HCT116 (cell line): ENCODE measurements at regions not wholly inside any gene's neighbourhood (a gene's known extent, or its start where the extent isn't known, plus 50 kb on each side); places are given as distances from the start of the nearest gene placed in this dataset.

Experiments
- ATAC-seq: fragments of 200-7000 bp; cut with Tn5 transposase; 2 replicates; pipeline ENCODE4 v1.9.1; 2020; ENCODE audit warnings: mild to moderate bottlenecking, moderate library complexity
- BruUV-seq: library from RNA; stranded (reverse); fragments of 400-500 nt; replicated peaks from 2 replicates; lab custom pipeline; 2021; lab: Mats Ljungman, UMichigan
- CTCF ChIA-PET: fragments of 300-600 bp; sonication (Branson Sonifier 250); formaldehyde crosslinking; loops from one replicate; lab custom pipeline; 2021; ENCODE audit warnings: antibody characterized with exemption; lab: Charles Lee
- POLR2A ChIA-PET: fragments of 300-600, 350-600 bp; sonication (Branson Sonifier 250); formaldehyde crosslinking; loops from one replicate; lab custom pipeline; 2021; ENCODE audit warnings: antibody characterized with exemption; lab: Charles Lee
- RAD21 ChIA-PET, 2 experiments: fragments of 300-600 bp; sonication (Branson Sonifier 250); formaldehyde crosslinking; loops; one replicate each; lab custom pipeline; 2023; ENCODE audit warnings: low total read pairs in 2 of 2; ENCODE audit not compliant: uncharacterized antibody in 2 of 2, unreplicated experiment in 2 of 2, low non-redundant PET in 1 of 2; lab: Charles Lee
- DNase-seq: peaks from one replicate; pipeline ENCODE4 v3.0.0-alpha.2; 2010; ENCODE audit warnings: low read depth, low spot score
- H2AFZ ChIP-seq: fragments of 200-600 bp; shearing (Covaris generic), sonication (generic); 2 replicates; pipeline ENCODE4 v1.6.1; 2017; ENCODE audit warnings: low read depth, mixed run types, mixed read lengths, antibody characterized with exemption, low read length; ENCODE audit not compliant: poor library complexity, severe bottlenecking
- H3K27ac ChIP-seq: 2 replicates; pipeline ENCODE4 v1.5.1; 2012; ENCODE audit warnings: low read depth, low read length
- H3K27me3 ChIP-seq: fragments of 200-600 bp; sonication (generic); 2 replicates; pipeline ENCODE4 v1.6.1; 2016; ENCODE audit warnings: mixed run types, low read length, mixed read lengths; ENCODE audit not compliant: insufficient read depth
- H3K36me3 ChIP-seq, 2 experiments: fragments of 200-500 bp in 1 of 2; fragments of 200-600 bp in 1 of 2; sonication (Bioruptor generic) in 1 of 2; sonication (generic) in 1 of 2; 2 replicates each; pipeline versions ENCODE4 v1.5.1 to v1.6.1; 2014 to 2016; ENCODE audit warnings: low read length in 2 of 2, inconsistent platforms in 1 of 2, mixed read lengths in 1 of 2, mixed run types in 1 of 2; ENCODE audit not compliant: insufficient read depth in 2 of 2, control insufficient read depth in 1 of 2
- H3K4me1 ChIP-seq, 2 experiments: fragments of 200-600 bp in 1 of 2; sonication (generic) in 1 of 2; 2 replicates each; pipeline versions ENCODE4 v1.5.1 to v1.6.1; 2012 to 2017; ENCODE audit warnings: low read length in 2 of 2, inconsistent platforms in 1 of 2, mild to moderate bottlenecking in 1 of 2, mixed read lengths in 1 of 2, mixed run types in 1 of 2, moderate library complexity in 1 of 2; ENCODE audit not compliant: insufficient read depth in 2 of 2, control insufficient read depth in 1 of 2
- H3K4me2 ChIP-seq: fragments of 200-600 bp; sonication (generic); 2 replicates; pipeline ENCODE4 v1.6.1; 2017; ENCODE audit warnings: mixed run types, low read length, mixed read lengths
- H3K4me3 ChIP-seq, 2 experiments: fragments of 200-600 bp in 1 of 2; sonication (generic) in 1 of 2; replicated peaks in 1 of 2; 2 replicates each; pipeline ENCODE4 v1.5.1; 2011 to 2016; ENCODE audit warnings: low read length in 2 of 2, control low read depth in 1 of 2, low read depth in 1 of 2, mild to moderate bottlenecking in 1 of 2, mixed read lengths in 1 of 2, mixed run types in 1 of 2
- H3K79me2 ChIP-seq: fragments of 200-600 bp; sonication (generic); 2 replicates; pipeline ENCODE4 v1.6.1; 2017; ENCODE audit warnings: mild to moderate bottlenecking, mixed run types, low read length, moderate library complexity, mixed read lengths; ENCODE audit not compliant: insufficient read depth
- H3K9ac ChIP-seq: fragments of 200-600 bp; sonication (generic); 2 replicates; pipeline ENCODE4 v1.6.1; 2016; ENCODE audit warnings: low read length, mixed read lengths
- H3K9me2 ChIP-seq: fragments of 200-600 bp; sonication (generic), shearing (Covaris generic); 2 replicates; pipeline ENCODE4 v1.6.1; 2017; ENCODE audit warnings: mixed run types, mild to moderate bottlenecking, moderate library complexity; ENCODE audit not compliant: insufficient read depth
- H3K9me3 ChIP-seq, 2 experiments: fragments of 200-500 bp in 1 of 2; fragments of 200-600 bp in 1 of 2; sonication (Bioruptor generic) in 1 of 2; sonication (generic) in 1 of 2; 2 replicates each; pipeline ENCODE4 v1.6.1; 2014 to 2017; ENCODE audit warnings: low read length in 2 of 2, mixed read lengths in 2 of 2, inconsistent platforms in 1 of 2, low read depth in 1 of 2, mild to moderate bottlenecking in 1 of 2, mixed run types in 1 of 2, moderate library complexity in 1 of 2; ENCODE audit not compliant: control insufficient read depth in 1 of 2, insufficient read depth in 1 of 2
- H4K20me1 ChIP-seq: fragments of 200-600 bp; sonication (generic), shearing (Covaris generic); 2 replicates; pipeline ENCODE4 v1.6.1; 2017; ENCODE audit warnings: mixed run types, mild to moderate bottlenecking, moderate library complexity; ENCODE audit not compliant: insufficient read depth
- CBX3 ChIP-seq: IDR thresholded peaks from 2 replicates; pipeline ENCODE4 v1.6.1; 2012; ENCODE audit warnings: low read depth
- CEBPB ChIP-seq: IDR thresholded peaks from 2 replicates; pipeline ENCODE4 v1.6.1; 2012; ENCODE audit warnings: low read depth
- CTCF ChIP-seq, 3 experiments: fragments of 200-600 bp in 1 of 3; sonication (generic) in 1 of 3; IDR thresholded peaks in 2 of 3; conservative IDR thresholded peaks in 1 of 3; 2 replicates each; pipeline ENCODE4 v1.5.1; 2012 to 2017; ENCODE audit warnings: low read depth in 2 of 3, low read length in 2 of 3, antibody characterized with exemption in 1 of 3, borderline replicate concordance in 1 of 3, control low read depth in 1 of 3, mild to moderate bottlenecking in 1 of 3, mixed read lengths in 1 of 3, mixed run types in 1 of 3, moderate library complexity in 1 of 3; ENCODE audit not compliant: insufficient read depth in 1 of 3
- EGR1 ChIP-seq: IDR thresholded peaks from 2 replicates; pipeline ENCODE4 v1.6.1; 2012; ENCODE audit warnings: low read depth
- ELF1 ChIP-seq: IDR thresholded peaks from 2 replicates; pipeline ENCODE4 v1.6.1; 2012; ENCODE audit warnings: low read depth, borderline replicate concordance
- EZH2 ChIP-seq: fragments of 200-600 bp; sonication (generic); IDR thresholded peaks from 2 replicates; pipeline ENCODE4 v1.6.1; 2017; ENCODE audit warnings: antibody characterized with exemption, mixed run types
- EZH2phosphoT487 ChIP-seq: fragments of 200-600 bp; IDR thresholded peaks from 2 replicates; pipeline ENCODE4 v1.6.1; 2018; ENCODE audit warnings: antibody characterized with exemption, borderline replicate concordance
- JUND ChIP-seq: IDR thresholded peaks from 2 replicates; pipeline ENCODE4 v1.6.1; 2012
- MAX ChIP-seq: IDR thresholded peaks from 2 replicates; pipeline ENCODE4 v1.6.1; 2012
- RAD21 ChIP-seq: IDR thresholded peaks from 2 replicates; pipeline ENCODE4 v1.6.1; 2012; ENCODE audit warnings: low read depth, mild to moderate bottlenecking
- SP1 ChIP-seq: IDR thresholded peaks from 2 replicates; pipeline ENCODE4 v1.6.1; 2012; ENCODE audit warnings: low read depth
- SRF ChIP-seq: IDR thresholded peaks from 2 replicates; pipeline ENCODE4 v1.6.1; 2012; ENCODE audit warnings: low read depth
- TCF7L2 ChIP-seq: IDR thresholded peaks from 2 replicates; pipeline ENCODE4 v1.7.0; 2011; ENCODE audit warnings: borderline replicate concordance, inconsistent platforms; ENCODE audit not compliant: insufficient read depth, insufficient read length; ENCODE audit errors: extremely low read depth
- YY1 ChIP-seq: IDR thresholded peaks from 2 replicates; pipeline ENCODE4 v1.6.1; 2011; ENCODE audit warnings: low read length, low read depth, moderate library complexity, mild to moderate bottlenecking; ENCODE audit not compliant: insufficient replicate concordance; ENCODE audit errors: extremely low read depth
- ZBTB33 ChIP-seq: IDR thresholded peaks from 2 replicates; pipeline ENCODE4 v1.6.1; 2011; ENCODE audit warnings: mild to moderate bottlenecking, low read length, moderate library complexity; ENCODE audit not compliant: insufficient replicate concordance; ENCODE audit errors: extremely low read depth
- ZNF274 ChIP-seq: fragments of 200-500 bp; sonication (Bioruptor generic); IDR thresholded peaks from 2 replicates; pipeline ENCODE4 v1.6.1; 2014; ENCODE audit warnings: mild to moderate bottlenecking, low read depth, low read length, inconsistent platforms
- intact Hi-C: fragments of 100-400 bp; cut with micrococcal nuclease; formaldehyde crosslinking; loops from 2 replicates; pipeline ENCODE4 v1.10.0; 2022

- H3K4me1 ChIP-seq, result no peaks in the 10 kb centered on the region
- no peaks in the 10 kb centered on the region for H3K9me3 ChIP-seq
- no peaks in the 10 kb centered on the region for H3K79me2 ChIP-seq
- no peak overlapping the region for H3K4me3 ChIP-seq
- H3K36me3 ChIP-seq, result no peaks in the 10 kb centered on the region
- ATAC-seq (no peak), DNase-seq (no peak)
- BruUV-seq, result no TSS peak
- H3K9ac ChIP-seq, result no peak overlapping the region
- H3K27ac ChIP-seq, result no peak overlapping the region
- H2AFZ ChIP-seq, result no peak overlapping the region
- H4K20me1 ChIP-seq, result no peaks in the 10 kb centered on the region
- ChIA-PET RAD21 (no interaction called here), CTCF (no interaction called here), POLR2A (no interaction called here)
- peaks cover 25% of the 10 kb centered on the region for H3K27me3 ChIP-seq
- no peak for TF ChIP-seq ELF1
- TF ChIP-seq SRF, result no peak
- TF ChIP-seq ZBTB33, result no peak
- no peak for TF ChIP-seq EGR1
- TF ChIP-seq JUND, result no peak
- no peak for TF ChIP-seq RAD21
- no peak for TF ChIP-seq CTCF (IDR thresholded peaks at IDR 0.05 in 2 of 3, conservative IDR thresholded peaks at IDR 0.05 in 1 of 3; ENCODE audit: borderline replicate concordance in 1 of 3, insufficient read depth in 1 of 3, low read depth in 2 of 3, low read length in 2 of 3)
- TF ChIP-seq TCF7L2, result no peak
- no peak for TF ChIP-seq ZNF274
- no peak for TF ChIP-seq MAX
- no peak for TF ChIP-seq EZH2
- no peak for TF ChIP-seq YY1
- no peak for TF ChIP-seq SP1
- no peak for TF ChIP-seq EZH2phosphoT487
- TF ChIP-seq CBX3, result no peak
- no peak for TF ChIP-seq CEBPB
- intact Hi-C loops, result no loop called here
- H3K9me2 ChIP-seq, result no peaks in the 10 kb centered on the region
- H3K4me2 ChIP-seq, result no peak overlapping the region
Measured at GRCh38 chr11:116390963-116391362, 381.8 kb downstream of the BUD13 start.
